GM12875 (cell line): ENCODE measurements at regions not wholly inside any gene's neighbourhood (a gene's known extent, or its start where the extent isn't known, plus 50 kb on each side); places are given as distances from the start of the nearest gene placed in this dataset.

Source experiments
- H3K4me3 ChIP-seq: one replicate; pipeline ENCODE4 v1.5.1; 2011; ENCODE audit warnings: low read depth, low read length, control low read depth
- TF ChIP-seq, protein P1 (sequence below): IDR thresholded peaks from 2 replicates; pipeline ENCODE4 v1.5.1; 2011; ENCODE audit warnings: low read depth, mild to moderate bottlenecking, control low read depth, inconsistent platforms, low read length, moderate library complexity, borderline replicate concordance; ENCODE audit not compliant: insufficient read depth

DNA sequence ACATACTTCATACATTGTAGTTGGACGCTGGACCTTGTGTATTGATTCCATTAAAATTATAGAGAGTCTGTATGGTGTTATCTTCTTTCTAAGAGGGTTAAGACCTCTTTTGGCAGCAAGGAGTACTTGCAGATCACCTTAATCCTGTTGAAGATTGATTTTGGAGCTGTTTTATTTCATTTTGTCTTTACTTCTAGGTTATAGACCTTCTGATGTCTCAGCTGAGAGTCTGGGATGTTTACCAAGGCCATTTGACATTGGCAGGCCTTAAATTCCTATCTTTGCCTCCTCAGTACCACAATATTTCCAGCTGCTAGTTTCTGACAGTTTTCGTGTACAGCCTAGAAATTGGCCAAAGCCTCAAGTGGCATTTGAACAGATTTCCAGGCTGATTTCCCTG lies 338.0 kb downstream of the LMO4 start:
- TF ChIP-seq, protein P1, sequence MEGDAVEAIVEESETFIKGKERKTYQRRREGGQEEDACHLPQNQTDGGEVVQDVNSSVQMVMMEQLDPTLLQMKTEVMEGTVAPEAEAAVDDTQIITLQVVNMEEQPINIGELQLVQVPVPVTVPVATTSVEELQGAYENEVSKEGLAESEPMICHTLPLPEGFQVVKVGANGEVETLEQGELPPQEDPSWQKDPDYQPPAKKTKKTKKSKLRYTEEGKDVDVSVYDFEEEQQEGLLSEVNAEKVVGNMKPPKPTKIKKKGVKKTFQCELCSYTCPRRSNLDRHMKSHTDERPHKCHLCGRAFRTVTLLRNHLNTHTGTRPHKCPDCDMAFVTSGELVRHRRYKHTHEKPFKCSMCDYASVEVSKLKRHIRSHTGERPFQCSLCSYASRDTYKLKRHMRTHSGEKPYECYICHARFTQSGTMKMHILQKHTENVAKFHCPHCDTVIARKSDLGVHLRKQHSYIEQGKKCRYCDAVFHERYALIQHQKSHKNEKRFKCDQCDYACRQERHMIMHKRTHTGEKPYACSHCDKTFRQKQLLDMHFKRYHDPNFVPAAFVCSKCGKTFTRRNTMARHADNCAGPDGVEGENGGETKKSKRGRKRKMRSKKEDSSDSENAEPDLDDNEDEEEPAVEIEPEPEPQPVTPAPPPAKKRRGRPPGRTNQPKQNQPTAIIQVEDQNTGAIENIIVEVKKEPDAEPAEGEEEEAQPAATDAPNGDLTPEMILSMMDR, result no peak
- H3K4me3 ChIP-seq, result no peak overlapping the region

DNA sequence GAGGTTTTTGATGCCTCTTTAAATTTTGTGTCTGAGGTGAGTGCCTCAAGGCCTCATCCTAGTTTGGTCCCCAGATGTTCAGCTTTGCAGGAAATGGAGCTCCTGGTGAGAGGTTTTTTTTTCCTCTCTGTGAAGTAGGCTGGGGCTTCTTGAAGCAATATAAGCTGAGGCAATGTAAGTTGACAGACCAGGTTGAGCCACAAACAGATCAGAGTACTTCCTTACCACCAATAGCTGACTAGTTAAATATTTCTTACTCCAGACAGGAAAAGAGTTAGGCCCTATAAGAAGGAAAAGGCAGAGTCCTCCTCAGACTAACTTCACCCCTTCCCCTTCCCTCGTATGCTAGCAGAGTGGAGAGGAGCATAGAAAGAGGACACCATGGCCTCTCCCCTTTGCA lies 341.0 kb downstream of the LMO4 start:
- TF ChIP-seq, protein P1, result no peak

DNA sequence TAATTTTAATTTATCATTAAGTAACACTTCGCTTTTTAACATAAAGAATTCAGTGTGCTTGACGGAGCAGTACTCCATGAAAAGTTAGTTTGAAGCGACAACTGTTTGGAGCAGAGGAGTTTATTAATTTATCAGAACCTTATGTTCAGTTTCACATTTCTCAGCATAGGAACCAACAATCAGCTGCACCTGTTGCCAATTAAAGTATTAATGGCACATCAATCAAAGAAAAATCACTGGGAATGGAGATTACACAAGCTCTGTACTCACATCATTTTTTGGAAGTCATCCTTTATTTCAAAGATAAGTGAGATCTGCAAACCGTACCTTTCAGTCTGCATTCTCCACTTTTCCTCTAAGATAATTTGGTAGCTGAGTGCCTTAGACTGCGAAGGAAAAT lies 344.6 kb downstream of the LMO4 start:
- TF ChIP-seq, protein P1, result no peak
- no peak overlapping the region for H3K4me3 ChIP-seq

More for the DNA sequence above, 341.0 kb downstream of the LMO4 start:
- no peak overlapping the region for H3K4me3 ChIP-seq

DNA sequence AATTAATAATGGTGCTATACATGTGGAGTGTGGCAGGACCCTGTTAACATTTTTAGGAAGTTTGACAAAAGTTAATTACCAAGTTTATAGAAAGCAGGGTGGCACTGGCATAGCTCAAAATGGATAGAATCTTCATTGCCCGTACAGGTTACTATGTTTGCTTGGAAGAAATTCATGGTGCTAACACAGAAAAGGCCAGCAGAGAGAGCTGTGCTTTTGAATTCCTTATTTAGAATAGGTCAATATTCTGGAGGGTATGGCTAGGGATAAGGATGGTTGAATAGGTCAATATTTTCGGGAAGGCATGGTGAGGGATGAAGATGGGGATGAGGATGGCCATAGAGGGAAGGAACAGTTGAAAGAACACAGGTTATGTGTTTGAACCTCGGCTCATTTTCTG lies 345.1 kb downstream of the LMO4 start:
- TF ChIP-seq, protein P1, result no peak
- no peak overlapping the region for H3K4me3 ChIP-seq

DNA sequence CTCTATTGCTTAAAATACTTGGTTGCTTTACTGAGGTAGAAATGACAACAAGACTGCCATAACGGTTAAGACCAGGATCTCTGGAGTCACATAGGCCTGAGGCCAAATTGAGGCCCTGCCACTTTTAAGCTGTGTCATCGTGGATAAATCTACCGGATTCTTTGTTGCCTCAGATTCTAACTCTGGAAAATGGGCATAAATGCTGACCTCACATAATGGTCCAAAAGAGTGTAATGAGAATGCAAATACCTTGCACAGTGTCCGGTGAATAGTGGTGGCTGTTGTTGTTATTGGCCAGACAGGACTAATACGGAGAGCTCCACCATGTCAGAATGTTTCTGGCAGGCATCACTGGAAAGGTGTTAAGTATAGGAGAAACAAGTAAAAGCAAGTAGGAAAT lies 346.1 kb downstream of the LMO4 start:
- H3K4me3 ChIP-seq, result no peak overlapping the region
- TF ChIP-seq, protein P1, result no peak

DNA sequence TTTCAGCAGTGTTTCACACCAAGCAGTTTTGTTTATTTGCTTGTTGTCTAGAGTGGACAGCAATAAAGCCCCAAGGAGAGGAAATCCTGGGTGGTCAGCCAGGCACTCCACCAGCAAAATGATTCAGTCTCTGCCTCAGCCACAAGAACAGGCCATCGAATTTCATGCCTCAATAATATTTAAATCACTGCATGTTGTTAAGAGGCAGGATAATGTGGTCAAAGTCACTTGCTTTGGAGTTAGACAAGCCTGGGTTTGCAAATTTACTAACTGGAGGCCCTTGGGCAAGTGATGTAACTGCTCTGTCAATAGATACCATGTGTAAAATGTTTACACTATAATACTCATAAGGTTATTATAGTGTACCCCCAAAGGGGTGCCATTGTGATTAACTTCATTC lies 349.6 kb downstream of the LMO4 start:
- H3K4me3 ChIP-seq, result no peak overlapping the region
- TF ChIP-seq, protein P1, result no peak

DNA sequence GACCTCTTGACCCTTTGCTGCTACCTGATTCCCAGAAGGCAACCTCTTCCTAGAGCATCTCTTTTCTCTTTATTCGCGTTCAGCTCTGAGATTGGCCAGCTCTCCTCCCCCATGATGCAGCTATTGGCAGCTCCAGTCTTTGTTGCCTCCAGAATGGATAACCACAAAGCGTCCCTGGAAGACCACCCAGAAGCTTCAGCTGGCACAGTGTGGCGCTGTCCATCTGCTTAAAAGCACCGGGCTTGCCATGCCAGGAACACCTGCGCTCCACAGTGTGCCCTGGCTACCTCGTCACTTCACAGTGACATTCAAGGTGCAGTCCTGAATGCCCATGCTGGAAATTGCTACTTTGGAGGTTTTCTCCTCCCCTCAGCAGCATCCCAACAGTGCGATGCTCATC lies 353.9 kb downstream of the LMO4 start:
- TF ChIP-seq, protein P1, result no peak
- H3K4me3 ChIP-seq, result no peak overlapping the region
